ENCODE measurements at regions not wholly inside any gene's neighbourhood (a gene's known extent, or its start where the extent isn't known, plus 50 kb on each side); places are given as distances from the start of the nearest gene placed in this dataset.
"Not testable (repeated sequence)": the region's sequence is repeated elsewhere in the genome, so short reads cannot be mapped to it uniquely, and the experiment has no call there.

DNA sequence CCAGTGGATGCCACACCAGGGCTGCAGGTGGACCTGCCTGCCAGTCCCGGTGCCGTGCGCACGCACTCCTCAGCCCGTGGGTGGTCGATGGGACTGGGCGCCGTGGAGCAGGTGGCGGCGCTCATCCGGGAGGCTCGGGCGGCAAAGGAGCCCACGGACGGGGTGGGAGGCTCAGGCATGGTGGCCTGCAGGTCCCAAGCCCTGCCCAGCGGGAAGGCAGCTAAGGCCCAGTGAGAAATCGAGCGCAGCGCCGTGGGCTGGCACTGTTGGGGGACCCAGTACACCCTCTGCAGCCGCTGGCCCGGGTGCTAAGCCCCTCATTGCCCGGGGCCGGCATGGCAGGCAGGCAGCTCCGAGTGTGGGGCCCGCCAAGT, 1171.8 kb upstream of the B3GALT2 start:
- no peaks in the 10 kb centered on the region for H3K79me2 ChIP-seq
- H3K4me1 ChIP-seq (ENCODE audit: insufficient read depth) = no peaks in the 10 kb centered on the region
- no peak for TF ChIP-seq EZH2phosphoT487 (IDR thresholded peaks at IDR 0.05; ENCODE audit: low read depth, severe bottlenecking, unreplicated experiment)
- TF ChIP-seq, protein P1, sequence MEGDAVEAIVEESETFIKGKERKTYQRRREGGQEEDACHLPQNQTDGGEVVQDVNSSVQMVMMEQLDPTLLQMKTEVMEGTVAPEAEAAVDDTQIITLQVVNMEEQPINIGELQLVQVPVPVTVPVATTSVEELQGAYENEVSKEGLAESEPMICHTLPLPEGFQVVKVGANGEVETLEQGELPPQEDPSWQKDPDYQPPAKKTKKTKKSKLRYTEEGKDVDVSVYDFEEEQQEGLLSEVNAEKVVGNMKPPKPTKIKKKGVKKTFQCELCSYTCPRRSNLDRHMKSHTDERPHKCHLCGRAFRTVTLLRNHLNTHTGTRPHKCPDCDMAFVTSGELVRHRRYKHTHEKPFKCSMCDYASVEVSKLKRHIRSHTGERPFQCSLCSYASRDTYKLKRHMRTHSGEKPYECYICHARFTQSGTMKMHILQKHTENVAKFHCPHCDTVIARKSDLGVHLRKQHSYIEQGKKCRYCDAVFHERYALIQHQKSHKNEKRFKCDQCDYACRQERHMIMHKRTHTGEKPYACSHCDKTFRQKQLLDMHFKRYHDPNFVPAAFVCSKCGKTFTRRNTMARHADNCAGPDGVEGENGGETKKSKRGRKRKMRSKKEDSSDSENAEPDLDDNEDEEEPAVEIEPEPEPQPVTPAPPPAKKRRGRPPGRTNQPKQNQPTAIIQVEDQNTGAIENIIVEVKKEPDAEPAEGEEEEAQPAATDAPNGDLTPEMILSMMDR (IDR thresholded peaks at IDR 0.05; ENCODE audit: poor library complexity) = no peak
- TF ChIP-seq EZH2 (IDR thresholded peaks at IDR 0.05; ENCODE audit: borderline replicate concordance) = no peak
- no peak overlapping the region for H3K27ac ChIP-seq
- no peak overlapping the region for H2AFZ ChIP-seq
- H3K9me3 ChIP-seq (ENCODE audit: low read depth) = no peaks in the 10 kb centered on the region
- no peaks in the 10 kb centered on the region for H3K27me3 ChIP-seq
- no peaks in the 10 kb centered on the region for H4K20me1 ChIP-seq (ENCODE audit: insufficient read depth, poor library complexity, severe bottlenecking)
- DNase-seq (ENCODE audit: low spot score) = no peak
- H3K9me2 ChIP-seq (replicated peaks; ENCODE audit: insufficient read depth) = no peaks in the 10 kb centered on the region
- H3K4me2 ChIP-seq = no peak overlapping the region
- no peak overlapping the region for H3K4me3 ChIP-seq
- H3K36me3 ChIP-seq (replicated peaks; ENCODE audit: insufficient read depth, low read depth) = no peaks in the 10 kb centered on the region
- WGBS (ENCODE audit: low lambda C conversion rate, missing lambda C conversion rate) = 98% methylated on average over 23 of the region's 26 CpGs

DNA sequence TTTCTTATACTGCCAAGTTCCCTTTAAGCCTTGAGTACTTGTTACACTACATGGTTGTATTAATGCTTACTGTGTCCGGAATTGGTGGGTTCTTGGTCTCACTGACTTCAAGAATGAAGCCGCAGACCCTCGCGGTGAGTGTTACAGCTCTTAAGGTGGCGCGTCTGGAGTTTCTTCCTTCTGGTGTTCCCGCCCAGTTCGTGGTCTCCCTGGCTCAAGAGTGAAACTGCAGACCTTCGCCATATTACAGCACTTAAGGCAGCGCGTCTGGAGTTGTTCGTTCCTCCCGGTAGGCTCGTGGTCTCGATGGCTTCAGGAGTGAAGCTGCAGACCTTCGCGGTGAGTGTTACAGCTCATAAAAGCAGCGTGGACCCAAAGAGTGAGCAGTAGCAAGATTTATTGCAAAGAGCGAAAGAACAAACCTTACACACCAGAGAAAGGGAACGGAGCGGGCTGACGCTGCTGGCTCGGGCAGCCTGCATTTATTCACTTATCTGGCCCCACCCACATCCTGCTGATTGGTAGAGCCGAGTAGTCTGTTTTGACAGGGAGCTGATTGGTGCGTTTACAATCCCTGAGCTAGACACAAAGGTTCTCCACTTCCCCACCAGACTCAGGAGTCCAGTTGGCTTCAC, 1171.3 kb upstream of the B3GALT2 start:
- 94% methylated on average over 25 of the region's 25 CpGs for WGBS (ENCODE audit: low lambda C conversion rate, missing lambda C conversion rate)
- not testable (repeated sequence) for H3K9me3 ChIP-seq (ENCODE audit: low read depth); H3K4me2 ChIP-seq; H3K4me1 ChIP-seq (ENCODE audit: insufficient read depth); H2AFZ ChIP-seq; H3K36me3 ChIP-seq (replicated peaks; ENCODE audit: insufficient read depth, low read depth); H4K20me1 ChIP-seq (ENCODE audit: insufficient read depth, poor library complexity, severe bottlenecking); H3K27me3 ChIP-seq; H3K27ac ChIP-seq; H3K79me2 ChIP-seq; DNase-seq (ENCODE audit: low spot score); H3K9me2 ChIP-seq (replicated peaks; ENCODE audit: insufficient read depth); H3K4me3 ChIP-seq

DNA sequence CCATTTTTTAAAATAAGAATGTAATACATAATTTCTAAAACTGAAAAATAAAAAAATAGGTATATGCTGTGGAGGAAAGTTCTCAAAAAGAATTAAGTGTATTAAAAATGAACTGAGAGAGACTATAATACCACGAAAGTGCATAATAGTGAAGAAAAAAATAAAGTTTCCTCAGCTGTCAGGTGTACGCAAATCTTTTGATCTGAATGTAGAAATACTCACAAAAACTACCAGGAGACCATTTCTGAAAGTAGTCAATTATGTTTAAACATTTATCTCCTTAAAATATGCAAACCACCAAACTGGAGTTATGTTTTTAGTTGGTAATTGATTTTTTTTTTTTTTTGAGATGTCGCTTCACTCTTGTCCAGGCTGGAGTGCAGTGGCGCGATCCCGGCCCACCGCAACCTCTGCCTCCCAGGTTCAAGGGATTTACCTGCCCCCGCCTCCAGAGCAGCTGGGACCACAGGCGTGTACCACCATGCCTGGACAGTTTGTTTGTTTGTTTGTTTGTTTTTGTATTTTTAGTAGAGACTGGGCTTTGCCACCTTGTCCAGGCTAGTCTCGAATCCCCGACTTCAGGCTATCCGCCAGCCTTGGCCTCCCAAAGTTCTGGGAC, 1169.2 kb upstream of the B3GALT2 start:
- no peaks in the 10 kb centered on the region for H3K9me3 ChIP-seq (ENCODE audit: low read depth)
- H3K27ac ChIP-seq = no peak overlapping the region
- TF ChIP-seq EZH2 (IDR thresholded peaks at IDR 0.05; ENCODE audit: borderline replicate concordance) (no peak), EZH2phosphoT487 (IDR thresholded peaks at IDR 0.05; ENCODE audit: low read depth, severe bottlenecking, unreplicated experiment) (no peak)
- TF ChIP-seq, protein P1 (IDR thresholded peaks at IDR 0.05; ENCODE audit: poor library complexity) = no peak
- 86% methylated on average over 12 of the region's 12 CpGs for WGBS (ENCODE audit: low lambda C conversion rate, missing lambda C conversion rate)
- no peaks in the 10 kb centered on the region for H3K9me2 ChIP-seq (replicated peaks; ENCODE audit: insufficient read depth)
- H3K27me3 ChIP-seq = no peaks in the 10 kb centered on the region
- no peak overlapping the region for H3K4me2 ChIP-seq
- no peak for DNase-seq (ENCODE audit: low spot score)
- H2AFZ ChIP-seq = no peak overlapping the region
- no peaks in the 10 kb centered on the region for H3K4me1 ChIP-seq (ENCODE audit: insufficient read depth)
- H3K36me3 ChIP-seq (replicated peaks; ENCODE audit: insufficient read depth, low read depth) = no peaks in the 10 kb centered on the region
- no peaks in the 10 kb centered on the region for H4K20me1 ChIP-seq (ENCODE audit: insufficient read depth, poor library complexity, severe bottlenecking)
- no peak overlapping the region for H3K4me3 ChIP-seq
- no peaks in the 10 kb centered on the region for H3K79me2 ChIP-seq

DNA sequence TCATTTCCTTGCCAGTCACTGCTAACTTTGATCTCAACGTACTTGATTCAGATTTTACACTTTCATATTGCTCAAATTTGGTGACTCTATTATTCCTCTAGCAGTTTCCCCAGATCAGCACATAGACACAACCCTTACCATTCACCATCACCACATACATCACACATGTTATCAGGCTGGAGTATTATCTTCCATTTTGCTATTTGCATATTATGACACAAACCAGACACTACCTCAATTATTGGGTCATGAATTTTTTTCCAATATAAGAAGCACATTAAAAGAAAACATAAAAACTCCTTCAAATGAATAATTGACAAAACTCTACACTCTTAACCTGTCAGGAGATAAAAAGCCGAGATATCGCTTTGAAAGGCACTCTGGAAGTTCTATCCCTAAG, 1166.7 kb upstream of the B3GALT2 start:
- 69% methylated on average over 3 of the region's 3 CpGs for WGBS (ENCODE audit: low lambda C conversion rate, missing lambda C conversion rate)
- H3K9me2 ChIP-seq (replicated peaks; ENCODE audit: insufficient read depth) = no peaks in the 10 kb centered on the region

More for the DNA sequence above, 1166.7 kb upstream of the B3GALT2 start:
- no peaks in the 10 kb centered on the region for H4K20me1 ChIP-seq (ENCODE audit: insufficient read depth, poor library complexity, severe bottlenecking)
- no peak overlapping the region for H3K4me2 ChIP-seq
- TF ChIP-seq, protein P1 (IDR thresholded peaks at IDR 0.05; ENCODE audit: poor library complexity) = no peak
- TF ChIP-seq EZH2phosphoT487 (IDR thresholded peaks at IDR 0.05; ENCODE audit: low read depth, severe bottlenecking, unreplicated experiment) (no peak), EZH2 (IDR thresholded peaks at IDR 0.05; ENCODE audit: borderline replicate concordance) (no peak)
- no peaks in the 10 kb centered on the region for H3K36me3 ChIP-seq (replicated peaks; ENCODE audit: insufficient read depth, low read depth)
- H3K4me1 ChIP-seq (ENCODE audit: insufficient read depth) = no peaks in the 10 kb centered on the region
- H3K9me3 ChIP-seq (ENCODE audit: low read depth) = no peaks in the 10 kb centered on the region
- H3K27ac ChIP-seq = no peak overlapping the region
- no peak overlapping the region for H2AFZ ChIP-seq
- H3K79me2 ChIP-seq = no peaks in the 10 kb centered on the region
- no peak for DNase-seq (ENCODE audit: low spot score)
- no peaks in the 10 kb centered on the region for H3K27me3 ChIP-seq
- no peak overlapping the region for H3K4me3 ChIP-seq
